ENCODE measurements at regions not wholly inside any gene's neighbourhood (a gene's known extent, or its start where the extent isn't known, plus 50 kb on each side); places are given as distances from the start of the nearest gene placed in this dataset.

- no peak for TF ChIP-seq EZH2 (IDR thresholded peaks at IDR 0.05; ENCODE audit: borderline replicate concordance, low read length)
- TF ChIP-seq, protein P1, sequence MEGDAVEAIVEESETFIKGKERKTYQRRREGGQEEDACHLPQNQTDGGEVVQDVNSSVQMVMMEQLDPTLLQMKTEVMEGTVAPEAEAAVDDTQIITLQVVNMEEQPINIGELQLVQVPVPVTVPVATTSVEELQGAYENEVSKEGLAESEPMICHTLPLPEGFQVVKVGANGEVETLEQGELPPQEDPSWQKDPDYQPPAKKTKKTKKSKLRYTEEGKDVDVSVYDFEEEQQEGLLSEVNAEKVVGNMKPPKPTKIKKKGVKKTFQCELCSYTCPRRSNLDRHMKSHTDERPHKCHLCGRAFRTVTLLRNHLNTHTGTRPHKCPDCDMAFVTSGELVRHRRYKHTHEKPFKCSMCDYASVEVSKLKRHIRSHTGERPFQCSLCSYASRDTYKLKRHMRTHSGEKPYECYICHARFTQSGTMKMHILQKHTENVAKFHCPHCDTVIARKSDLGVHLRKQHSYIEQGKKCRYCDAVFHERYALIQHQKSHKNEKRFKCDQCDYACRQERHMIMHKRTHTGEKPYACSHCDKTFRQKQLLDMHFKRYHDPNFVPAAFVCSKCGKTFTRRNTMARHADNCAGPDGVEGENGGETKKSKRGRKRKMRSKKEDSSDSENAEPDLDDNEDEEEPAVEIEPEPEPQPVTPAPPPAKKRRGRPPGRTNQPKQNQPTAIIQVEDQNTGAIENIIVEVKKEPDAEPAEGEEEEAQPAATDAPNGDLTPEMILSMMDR (conservative IDR thresholded peaks at IDR 0.05 in 1 of 2, IDR thresholded peaks at IDR 0.05 in 1 of 2; ENCODE audit: extremely low read depth in 1 of 2, insufficient read depth in 1 of 2, low read depth in 1 of 2, low read length in 2 of 2), result no peak
Measured at GRCh38 chr2:154556146-154556545, 142.3 kb upstream of the KCNJ3 start.

All from mammary epithelial cell (primary cell).